ENCODE measurements at regions not wholly inside any gene's neighbourhood (a gene's known extent, or its start where the extent isn't known, plus 50 kb on each side); places are given as distances from the start of the nearest gene placed in this dataset.

DNA sequence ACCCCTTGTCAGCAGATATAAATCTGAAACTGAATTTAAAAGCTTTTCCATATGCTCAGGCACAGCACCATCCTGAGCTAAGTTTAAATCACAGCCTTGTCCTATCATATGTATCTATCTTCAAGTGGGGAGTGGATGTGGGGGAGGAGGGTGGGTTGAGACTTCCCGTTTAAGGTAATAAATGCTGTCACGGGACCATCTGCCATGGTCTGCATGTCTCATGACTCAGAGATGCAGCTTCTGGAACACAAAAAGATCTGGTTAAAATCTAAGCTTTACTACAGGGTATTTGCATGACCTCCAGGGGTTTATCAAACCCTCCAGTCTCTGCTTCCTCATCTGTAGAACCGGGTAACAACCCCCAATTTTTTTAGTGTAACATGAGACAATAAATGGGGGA, 377.7 kb upstream of the ST6GAL2 start:
- no peak for DNase-seq (ENCODE audit: low read depth in 1 of 2, low spot score in 1 of 2)
- H3K4me3 ChIP-seq (replicated peaks; ENCODE audit: insufficient read depth, low read length): no peak overlapping the region

DNA sequence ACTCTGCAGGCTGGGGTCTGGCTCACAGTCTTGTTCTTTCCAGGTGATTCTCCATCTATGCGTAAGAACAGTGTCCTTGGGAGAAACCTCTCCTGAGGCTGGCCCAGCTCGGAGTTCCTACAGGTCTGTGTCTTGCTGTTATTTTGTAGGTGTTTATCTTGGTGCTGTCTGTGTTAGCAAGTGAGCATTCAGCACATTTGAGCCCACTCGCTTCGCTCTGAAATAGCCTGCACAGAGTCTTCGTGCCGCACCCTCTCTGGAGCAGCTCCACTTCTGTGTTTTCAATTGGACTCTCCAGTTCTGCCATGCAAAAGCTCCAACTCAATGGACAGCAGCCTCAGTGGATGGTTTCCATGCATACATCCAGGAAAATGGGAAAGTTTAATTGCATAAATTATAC, 378.2 kb upstream of the ST6GAL2 start:
- DNase-seq (ENCODE audit: low read depth in 1 of 2, low spot score in 1 of 2): no peak
- TF ChIP-seq, protein P1, sequence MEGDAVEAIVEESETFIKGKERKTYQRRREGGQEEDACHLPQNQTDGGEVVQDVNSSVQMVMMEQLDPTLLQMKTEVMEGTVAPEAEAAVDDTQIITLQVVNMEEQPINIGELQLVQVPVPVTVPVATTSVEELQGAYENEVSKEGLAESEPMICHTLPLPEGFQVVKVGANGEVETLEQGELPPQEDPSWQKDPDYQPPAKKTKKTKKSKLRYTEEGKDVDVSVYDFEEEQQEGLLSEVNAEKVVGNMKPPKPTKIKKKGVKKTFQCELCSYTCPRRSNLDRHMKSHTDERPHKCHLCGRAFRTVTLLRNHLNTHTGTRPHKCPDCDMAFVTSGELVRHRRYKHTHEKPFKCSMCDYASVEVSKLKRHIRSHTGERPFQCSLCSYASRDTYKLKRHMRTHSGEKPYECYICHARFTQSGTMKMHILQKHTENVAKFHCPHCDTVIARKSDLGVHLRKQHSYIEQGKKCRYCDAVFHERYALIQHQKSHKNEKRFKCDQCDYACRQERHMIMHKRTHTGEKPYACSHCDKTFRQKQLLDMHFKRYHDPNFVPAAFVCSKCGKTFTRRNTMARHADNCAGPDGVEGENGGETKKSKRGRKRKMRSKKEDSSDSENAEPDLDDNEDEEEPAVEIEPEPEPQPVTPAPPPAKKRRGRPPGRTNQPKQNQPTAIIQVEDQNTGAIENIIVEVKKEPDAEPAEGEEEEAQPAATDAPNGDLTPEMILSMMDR (IDR thresholded peaks at IDR 0.05; ENCODE audit: insufficient read depth, low read length): no peak
- TF ChIP-seq GABPA (IDR thresholded peaks at IDR 0.05; ENCODE audit: low read depth) (no peak), POLR2AphosphoS5 (IDR thresholded peaks at IDR 0.05; ENCODE audit: low read depth) (no peak), SPI1 (IDR thresholded peaks at IDR 0.05; ENCODE audit: borderline replicate concordance, low read depth) (no peak)
- TF ChIP-seq, protein P2, sequence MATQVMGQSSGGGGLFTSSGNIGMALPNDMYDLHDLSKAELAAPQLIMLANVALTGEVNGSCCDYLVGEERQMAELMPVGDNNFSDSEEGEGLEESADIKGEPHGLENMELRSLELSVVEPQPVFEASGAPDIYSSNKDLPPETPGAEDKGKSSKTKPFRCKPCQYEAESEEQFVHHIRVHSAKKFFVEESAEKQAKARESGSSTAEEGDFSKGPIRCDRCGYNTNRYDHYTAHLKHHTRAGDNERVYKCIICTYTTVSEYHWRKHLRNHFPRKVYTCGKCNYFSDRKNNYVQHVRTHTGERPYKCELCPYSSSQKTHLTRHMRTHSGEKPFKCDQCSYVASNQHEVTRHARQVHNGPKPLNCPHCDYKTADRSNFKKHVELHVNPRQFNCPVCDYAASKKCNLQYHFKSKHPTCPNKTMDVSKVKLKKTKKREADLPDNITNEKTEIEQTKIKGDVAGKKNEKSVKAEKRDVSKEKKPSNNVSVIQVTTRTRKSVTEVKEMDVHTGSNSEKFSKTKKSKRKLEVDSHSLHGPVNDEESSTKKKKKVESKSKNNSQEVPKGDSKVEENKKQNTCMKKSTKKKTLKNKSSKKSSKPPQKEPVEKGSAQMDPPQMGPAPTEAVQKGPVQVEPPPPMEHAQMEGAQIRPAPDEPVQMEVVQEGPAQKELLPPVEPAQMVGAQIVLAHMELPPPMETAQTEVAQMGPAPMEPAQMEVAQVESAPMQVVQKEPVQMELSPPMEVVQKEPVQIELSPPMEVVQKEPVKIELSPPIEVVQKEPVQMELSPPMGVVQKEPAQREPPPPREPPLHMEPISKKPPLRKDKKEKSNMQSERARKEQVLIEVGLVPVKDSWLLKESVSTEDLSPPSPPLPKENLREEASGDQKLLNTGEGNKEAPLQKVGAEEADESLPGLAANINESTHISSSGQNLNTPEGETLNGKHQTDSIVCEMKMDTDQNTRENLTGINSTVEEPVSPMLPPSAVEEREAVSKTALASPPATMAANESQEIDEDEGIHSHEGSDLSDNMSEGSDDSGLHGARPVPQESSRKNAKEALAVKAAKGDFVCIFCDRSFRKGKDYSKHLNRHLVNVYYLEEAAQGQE (IDR thresholded peaks at IDR 0.05; ENCODE audit: insufficient replicate concordance, low read depth): no peak
- H3K27ac ChIP-seq (replicated peaks): no peak overlapping the region
- no peaks in the 10 kb centered on the region for H3K27me3 ChIP-seq (ENCODE audit: insufficient read depth, poor library complexity, severe bottlenecking)
- H3K4me3 ChIP-seq (replicated peaks; ENCODE audit: insufficient read depth, low read length): no peak overlapping the region

More for the DNA sequence above, 377.7 kb upstream of the ST6GAL2 start:
- TF ChIP-seq, protein P2 (IDR thresholded peaks at IDR 0.05; ENCODE audit: insufficient replicate concordance, low read depth): no peak
- no peak for TF ChIP-seq GABPA (IDR thresholded peaks at IDR 0.05; ENCODE audit: low read depth)
- no peak for TF ChIP-seq POLR2AphosphoS5 (IDR thresholded peaks at IDR 0.05; ENCODE audit: low read depth)
- no peaks in the 10 kb centered on the region for H3K27me3 ChIP-seq (ENCODE audit: insufficient read depth, poor library complexity, severe bottlenecking)
- no peak overlapping the region for H3K27ac ChIP-seq (replicated peaks)

DNA sequence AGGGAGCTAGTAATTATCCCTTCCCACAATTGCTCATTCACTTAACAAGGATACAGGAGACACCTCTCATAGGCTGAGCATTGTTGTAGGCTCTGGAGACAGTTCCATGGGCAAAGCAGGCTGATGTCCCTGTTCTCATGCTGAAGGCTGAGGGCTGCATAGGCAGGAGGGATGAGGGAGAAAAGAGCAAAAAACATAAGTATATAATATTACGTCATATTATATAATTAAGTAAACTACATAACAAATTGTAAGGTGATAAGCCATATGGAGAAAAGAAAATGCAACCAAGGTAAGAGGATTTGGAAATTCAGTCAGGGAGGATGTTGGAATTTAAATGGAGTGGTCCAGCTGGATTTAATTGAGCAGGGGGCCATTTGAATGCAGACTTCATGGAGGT, 380.6 kb upstream of the ST6GAL2 start:
- no peak for DNase-seq (ENCODE audit: low read depth in 1 of 2, low spot score in 1 of 2)
- Histone ChIP-seq H3K27me3 (ENCODE audit: insufficient read depth, poor library complexity, severe bottlenecking) (no peaks in the 10 kb centered on the region), H3K4me3 (replicated peaks; ENCODE audit: insufficient read depth, low read length) (no peak overlapping the region), H3K27ac (replicated peaks) (no peak overlapping the region)
- TF ChIP-seq, protein P1 (IDR thresholded peaks at IDR 0.05; ENCODE audit: insufficient read depth, low read length): no peak
- TF ChIP-seq POLR2AphosphoS5 (IDR thresholded peaks at IDR 0.05; ENCODE audit: low read depth) (no peak), SPI1 (IDR thresholded peaks at IDR 0.05; ENCODE audit: borderline replicate concordance, low read depth) (no peak), GABPA (IDR thresholded peaks at IDR 0.05; ENCODE audit: low read depth) (no peak)
- TF ChIP-seq, protein P2 (IDR thresholded peaks at IDR 0.05; ENCODE audit: insufficient replicate concordance, low read depth): no peak

Data from HL-60 (cell line).